Epithelial cell of proximal tubule (primary cell): ENCODE measurements at regions not wholly inside any gene's neighbourhood (a gene's known extent, or its start where the extent isn't known, plus 50 kb on each side); places are given as distances from the start of the nearest gene placed in this dataset.

Experiments used
- DNase-seq: peaks from one replicate; pipeline ENCODE4 v3.0.0-alpha.2; 2011; ENCODE audit warnings: low read depth
- H3K4me3 ChIP-seq: 2 replicates; pipeline ENCODE4 v1.5.1; 2011; ENCODE audit warnings: low read depth, mild to moderate bottlenecking, low read length
- CTCF ChIP-seq: conservative IDR thresholded peaks from 2 replicates; pipeline ENCODE4 v1.5.1; 2012; ENCODE audit warnings: low read depth, mild to moderate bottlenecking, low read length

DNA sequence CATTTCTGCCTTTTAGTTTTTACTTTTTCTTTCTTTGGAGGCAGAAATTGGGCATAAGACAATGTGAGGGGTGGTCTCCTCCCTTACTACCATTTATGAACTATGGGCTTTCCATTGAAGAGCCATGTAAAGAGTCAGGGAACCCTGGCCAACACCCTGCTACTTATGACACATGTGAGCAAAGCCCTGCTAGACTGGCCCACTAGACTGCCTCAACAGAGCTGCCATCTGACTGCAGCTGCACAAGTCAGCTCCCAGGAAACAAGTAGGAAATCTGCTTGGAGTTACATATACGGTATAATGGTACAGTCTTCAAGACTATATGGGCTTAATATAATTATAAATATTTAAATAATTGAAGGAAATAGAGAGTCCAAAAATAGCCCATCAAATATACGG is 816.8 kb downstream of the TRIB2 start:
- TF ChIP-seq CTCF, result no peak
- H3K4me3 ChIP-seq, result no peak overlapping the region
- no peak for DNase-seq

DNA sequence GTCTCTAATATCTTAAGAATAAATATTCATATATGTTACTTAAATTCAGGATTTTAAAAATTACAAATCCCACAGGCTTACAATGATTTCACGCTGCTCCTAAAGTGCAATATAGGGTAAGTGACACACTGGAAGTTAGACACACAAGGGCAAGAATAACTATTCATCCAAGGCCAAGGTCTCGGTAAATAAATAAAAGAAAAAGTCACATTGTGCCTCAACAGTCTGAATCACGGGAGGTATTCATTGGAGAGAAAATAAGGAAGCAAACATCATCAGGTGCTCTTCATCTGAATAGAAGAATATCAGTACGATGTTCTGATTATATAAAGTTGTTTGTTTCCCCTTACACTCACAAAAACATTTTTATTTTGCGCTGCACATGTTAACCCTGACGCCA is 820.2 kb downstream of the TRIB2 start:
- TF ChIP-seq CTCF, result no peak

GRCh38 chr2:13537771-13538349 is 821.1 kb downstream of the TRIB2 start:
- TF ChIP-seq CTCF, result no peak
- no peak for DNase-seq

More for the DNA sequence above, 820.2 kb downstream of the TRIB2 start:
- no peak overlapping the region for H3K4me3 ChIP-seq
- DNase-seq, result no peak

GRCh38 chr2:13539296-13539695 is 822.6 kb downstream of the TRIB2 start:
- DNase-seq, result no peak
- H3K4me3 ChIP-seq, result no peak overlapping the region
- TF ChIP-seq CTCF, result no peak

More at GRCh38 chr2:13537771-13538349, 821.1 kb downstream of the TRIB2 start:
- no peak overlapping the region for H3K4me3 ChIP-seq

GRCh38 chr2:13542061-13542460 is 825.3 kb downstream of the TRIB2 start:
- no peak for TF ChIP-seq CTCF
- no peak overlapping the region for H3K4me3 ChIP-seq
- DNase-seq, result no peak

DNA sequence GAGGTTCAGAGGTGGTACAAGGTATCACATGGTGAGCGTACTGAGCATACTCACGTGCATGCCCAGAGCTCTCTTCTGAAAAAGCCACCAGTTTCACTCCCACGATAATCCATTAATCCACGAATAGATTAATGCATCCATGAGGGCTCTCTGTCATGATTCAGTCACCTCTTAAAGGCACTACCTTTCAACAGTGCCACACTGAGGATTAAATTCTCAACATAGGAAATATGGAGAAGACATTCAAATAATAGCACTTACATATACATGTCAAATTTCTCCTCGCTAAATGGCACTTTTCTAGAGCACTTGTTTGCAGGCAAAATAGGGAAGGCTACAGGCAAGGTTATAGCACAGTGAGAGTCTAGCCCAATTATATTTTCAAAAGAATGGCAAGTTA is 825.9 kb downstream of the TRIB2 start:
- TF ChIP-seq CTCF, result no peak
- DNase-seq, result no peak
- H3K4me3 ChIP-seq, result no peak overlapping the region

DNA sequence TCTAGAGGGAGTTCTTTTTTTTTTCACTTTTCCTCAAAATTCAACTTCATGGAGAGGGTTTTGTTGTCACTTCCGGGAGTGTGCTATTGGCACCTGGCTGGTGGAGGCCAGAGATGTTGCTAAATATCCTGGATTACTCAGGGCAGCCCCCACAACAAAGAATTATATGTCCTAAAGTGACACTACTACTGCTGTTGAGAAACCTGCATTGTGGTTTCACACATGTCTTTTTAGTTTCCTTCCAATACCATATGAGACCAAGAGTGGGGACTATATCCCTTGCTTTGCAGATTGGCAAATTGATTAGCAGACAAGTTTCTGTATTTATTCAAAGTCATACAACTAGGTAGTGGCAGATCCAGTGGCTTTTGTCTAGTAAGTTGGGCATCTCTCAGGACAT is 826.8 kb downstream of the TRIB2 start:
- DNase-seq, result no peak
- no peak for TF ChIP-seq CTCF
- H3K4me3 ChIP-seq, result no peak overlapping the region
